SKM-1 (cell line): ENCODE measurements at regions not wholly inside any gene's neighbourhood (a gene's known extent, or its start where the extent isn't known, plus 50 kb on each side); places are given as distances from the start of the nearest gene placed in this dataset.

ENCODE experiments used
- DNase-seq: peaks from one replicate; lab custom pipeline; 2025; ENCODE audit not compliant: unreplicated experiment; lab: John Stamatoyannopoulos, UW

GRCh38 chr18:78396756-78397155, 582.9 kb upstream of the SALL3 start:
- DNase-seq = no peak

- DNase-seq = no peak
Observed at GRCh38 chr18:78399992-78400503, 579.6 kb upstream of the SALL3 start.

GRCh38 chr18:78402440-78402839, 577.2 kb upstream of the SALL3 start:
- no peak for DNase-seq

- no peak for DNase-seq
Observed at GRCh38 chr18:78402966-78403365, 576.7 kb upstream of the SALL3 start.

GRCh38 chr18:78403371-78403770, 576.2 kb upstream of the SALL3 start:
- no peak for DNase-seq

- DNase-seq = no peak
Observed at GRCh38 chr18:78405763-78406162, 573.9 kb upstream of the SALL3 start.

GRCh38 chr18:78406743-78407465, 572.7 kb upstream of the SALL3 start:
- no peak for DNase-seq

GRCh38 chr18:78407466-78407844, 572.2 kb upstream of the SALL3 start:
- no peak for DNase-seq

- DNase-seq = no peak
Observed at GRCh38 chr18:78408623-78409022, 571.0 kb upstream of the SALL3 start.

- DNase-seq = no peak
Observed at GRCh38 chr18:78410094-78410786, 569.4 kb upstream of the SALL3 start.

GRCh38 chr18:78411539-78411938, 568.1 kb upstream of the SALL3 start:
- no peak for DNase-seq

- DNase-seq = no peak
Observed at GRCh38 chr18:78414302-78414701, 565.3 kb upstream of the SALL3 start.

GRCh38 chr18:78416853-78417252, 562.8 kb upstream of the SALL3 start:
- DNase-seq = no peak

- DNase-seq = no peak
Observed at GRCh38 chr18:78418379-78418778, 561.2 kb upstream of the SALL3 start.

- DNase-seq = no peak
Observed at GRCh38 chr18:78419171-78419570, 560.4 kb upstream of the SALL3 start.

GRCh38 chr18:78420116-78420515, 559.5 kb upstream of the SALL3 start:
- DNase-seq = no peak

- no peak for DNase-seq
Observed at GRCh38 chr18:78421392-78421791, 558.2 kb upstream of the SALL3 start.

- no peak for DNase-seq
Observed at GRCh38 chr18:78422336-78422735, 557.3 kb upstream of the SALL3 start.

GRCh38 chr18:78423811-78424210, 555.8 kb upstream of the SALL3 start:
- no peak for DNase-seq

GRCh38 chr18:78424403-78425018, 555.1 kb upstream of the SALL3 start:
- no peak for DNase-seq

- no peak for DNase-seq
Observed at GRCh38 chr18:78425019-78425412, 554.6 kb upstream of the SALL3 start.

GRCh38 chr18:78427081-78427480, 552.5 kb upstream of the SALL3 start:
- DNase-seq = no peak
